UCSD-AML1 (cell line): ENCODE measurements at regions not wholly inside any gene's neighbourhood (a gene's known extent, or its start where the extent isn't known, plus 50 kb on each side); places are given as distances from the start of the nearest gene placed in this dataset.
"Not testable (repeated sequence)": the region's sequence is repeated elsewhere in the genome, so short reads cannot be mapped to it uniquely, and the experiment has no call there.

Source experiments
- DNase-seq: peaks from one replicate; lab custom pipeline; 2025; ENCODE audit not compliant: unreplicated experiment; lab: John Stamatoyannopoulos, UW

GRCh38 chr3:66629150-66629981 is 128.5 kb upstream of the LRIG1 start:
- DNase-seq = no peak

- DNase-seq = no peak
Observed at GRCh38 chr3:66629982-66630368, 129.2 kb upstream of the LRIG1 start.

GRCh38 chr3:66633402-66634381 is 132.9 kb upstream of the LRIG1 start:
- no peak for DNase-seq

- DNase-seq = no peak
Observed at GRCh38 chr3:66638717-66639116, 137.9 kb upstream of the LRIG1 start.

GRCh38 chr3:66639809-66640356 is 139.1 kb upstream of the LRIG1 start:
- DNase-seq = no peak

- DNase-seq = no peak
Observed at GRCh38 chr3:66642019-66642418, 141.2 kb upstream of the LRIG1 start.

- no peak for DNase-seq
Observed at GRCh38 chr3:66642484-66642883, 141.7 kb upstream of the LRIG1 start.

GRCh38 chr3:66644549-66644948 is 143.7 kb upstream of the LRIG1 start:
- no peak for DNase-seq

GRCh38 chr3:66648975-66649374 is 148.2 kb upstream of the LRIG1 start:
- DNase-seq = no peak

- not testable (repeated sequence) for DNase-seq
Observed at GRCh38 chr3:66651520-66651919, 150.7 kb upstream of the LRIG1 start.

GRCh38 chr3:66652100-66652499 is 151.3 kb upstream of the LRIG1 start:
- DNase-seq = not testable (repeated sequence)

- DNase-seq = no peak
Observed at GRCh38 chr3:66655044-66655443, 154.2 kb upstream of the LRIG1 start.

GRCh38 chr3:66655671-66656070 is 154.8 kb upstream of the LRIG1 start:
- DNase-seq = no peak

GRCh38 chr3:66656609-66657008 is 155.8 kb upstream of the LRIG1 start:
- DNase-seq = no peak

- no peak for DNase-seq
Observed at GRCh38 chr3:66659056-66659455, 158.2 kb upstream of the LRIG1 start.

- DNase-seq = no peak
Observed at GRCh38 chr3:66661628-66662027, 160.8 kb upstream of the LRIG1 start.

GRCh38 chr3:66662894-66663293 is 162.1 kb upstream of the LRIG1 start:
- no peak for DNase-seq

- no peak for DNase-seq
Observed at GRCh38 chr3:66665021-66665695, 164.3 kb upstream of the LRIG1 start.

- no peak for DNase-seq
Observed at GRCh38 chr3:66666362-66666761, 165.5 kb upstream of the LRIG1 start.

GRCh38 chr3:66667263-66667662 is 166.4 kb upstream of the LRIG1 start:
- DNase-seq = no peak

- no peak for DNase-seq
Observed at GRCh38 chr3:66671291-66671690, 170.5 kb upstream of the LRIG1 start.
